ENCODE measurements at regions not wholly inside any gene's neighbourhood (a gene's known extent, or its start where the extent isn't known, plus 50 kb on each side); places are given as distances from the start of the nearest gene placed in this dataset.

DNA sequence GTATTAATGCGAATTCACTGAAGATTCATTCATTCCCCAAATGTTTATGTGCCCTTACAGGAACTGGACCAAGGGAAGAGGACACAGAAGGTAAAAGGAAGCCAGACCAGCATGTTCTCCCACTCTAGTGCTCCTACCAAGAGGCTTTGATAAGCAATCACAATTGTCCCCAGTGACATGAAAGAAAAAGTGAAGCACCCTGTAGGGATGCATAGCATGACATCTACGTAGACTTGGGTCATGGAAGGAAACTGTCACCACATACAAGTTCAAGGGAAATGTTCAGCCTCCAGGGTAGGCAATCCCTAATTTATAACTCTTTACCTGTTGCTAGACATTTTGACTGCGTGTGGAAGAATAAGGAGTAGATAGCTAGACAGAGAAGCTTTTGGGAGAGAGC, 348.6 kb upstream of the MCTP2 start (continued):
- TF ChIP-seq CHD4 (IDR thresholded peaks at IDR 0.05) (no peak), JUND (IDR thresholded peaks at IDR 0.05; ENCODE audit: low read depth, low read length) (no peak), YY1 (IDR thresholded peaks at IDR 0.05; ENCODE audit: low read depth, low read length) (no peak), YBX1 (IDR thresholded peaks at IDR 0.05) (no peak)

GRCh38 chr15:93882141-93882540, 349.2 kb upstream of the MCTP2 start:
- ChIA-PET CTCF (no interaction called here), POLR2A (no interaction called here), SMC1A (ENCODE audit: uncharacterized antibody, unreplicated experiment) (no interaction called here), RAD21 (ENCODE audit: unreplicated experiment) (no interaction called here)
- DNase-seq (ENCODE audit: low read depth, low spot score) (no peak), FAIRE-seq (no peak), ATAC-seq (no peak)
- no peak overlapping the region for H3K27ac ChIP-seq (ENCODE audit: control insufficient read depth, insufficient read depth)
- H3K9ac ChIP-seq (ENCODE audit: control insufficient read depth, insufficient read depth, low read length): no peak overlapping the region
- no TSS peak for BruUV-seq (replicated peaks)
- in situ Hi-C loops (cut with MboI) (no loop called here), intact Hi-C loops (cut with micrococcal nuclease; ENCODE audit: unreplicated experiment) (no loop called here)
- H3K9me3 ChIP-seq (replicated peaks; ENCODE audit: control insufficient read depth, insufficient read depth, low read length): no peaks in the 10 kb centered on the region
- H3K4me1 ChIP-seq (ENCODE audit: control insufficient read depth, insufficient read depth, low read length): no peaks in the 10 kb centered on the region
- no peaks in the 10 kb centered on the region for H3K36me3 ChIP-seq (ENCODE audit: control insufficient read depth in 2 of 2, insufficient read depth in 2 of 2, low read length in 1 of 2)
- H3K4me2 ChIP-seq (ENCODE audit: control insufficient read depth, insufficient read depth): no peak overlapping the region
- H4K20me1 ChIP-seq (ENCODE audit: control insufficient read depth, insufficient read depth): no peaks in the 10 kb centered on the region
- no peaks in the 10 kb centered on the region; a peak in 1 of 4 replicates for H3K27me3 ChIP-seq (replicated peaks in 1 of 2; ENCODE audit: control insufficient read depth in 2 of 2, insufficient read depth in 2 of 2, low read length in 1 of 2)
- no peaks in the 10 kb centered on the region for H3K79me2 ChIP-seq (ENCODE audit: control insufficient read depth, insufficient read depth, low read length)
- no peak overlapping the region for H3K4me3 ChIP-seq
- 0% methylated on average over 1 of the region's 1 CpG for WGBS (ENCODE audit: insufficient coverage, insufficient replicate concordance, low lambda C conversion rate, missing lambda C conversion rate)
- no peak overlapping the region for H2AFZ ChIP-seq (ENCODE audit: control insufficient read depth, low read depth, low read length)
- TF ChIP-seq RFX5 (IDR thresholded peaks at IDR 0.05; ENCODE audit: low read depth, low read length) (no peak), GATAD2B (conservative IDR thresholded peaks at IDR 0.05; ENCODE audit: low read depth) (no peak), IKZF1 (conservative IDR thresholded peaks at IDR 0.05) (no peak), ZNF622 (IDR thresholded peaks at IDR 0.05) (no peak), MTA2 (IDR thresholded peaks at IDR 0.05; ENCODE audit: low read depth) (no peak), ZZZ3 (IDR thresholded peaks at IDR 0.05; ENCODE audit: control insufficient read depth, insufficient read length, low read depth) (no peak), GABPA (IDR thresholded peaks at IDR 0.05; ENCODE audit: low read depth) (no peak), NBN (IDR thresholded peaks at IDR 0.05) (no peak), ZNF217 (IDR thresholded peaks at IDR 0.05) (no peak), SUPT20H (IDR thresholded peaks at IDR 0.05; ENCODE audit: borderline replicate concordance, control insufficient read depth, low read depth, low read length) (no peak), ESRRA (IDR thresholded peaks at IDR 0.05; ENCODE audit: low read length) (no peak), BHLHE40 (IDR thresholded peaks at IDR 0.05; ENCODE audit: borderline replicate concordance in 1 of 2, low read depth in 2 of 2, low read length in 1 of 2) (no peak), LARP7 (IDR thresholded peaks at IDR 0.05) (no peak), NR2C1 (IDR thresholded peaks at IDR 0.05) (no peak), NRF1 (conservative IDR thresholded peaks at IDR 0.05; ENCODE audit: low read depth, low read length) (no peak)
- TF ChIP-seq, protein P1, sequence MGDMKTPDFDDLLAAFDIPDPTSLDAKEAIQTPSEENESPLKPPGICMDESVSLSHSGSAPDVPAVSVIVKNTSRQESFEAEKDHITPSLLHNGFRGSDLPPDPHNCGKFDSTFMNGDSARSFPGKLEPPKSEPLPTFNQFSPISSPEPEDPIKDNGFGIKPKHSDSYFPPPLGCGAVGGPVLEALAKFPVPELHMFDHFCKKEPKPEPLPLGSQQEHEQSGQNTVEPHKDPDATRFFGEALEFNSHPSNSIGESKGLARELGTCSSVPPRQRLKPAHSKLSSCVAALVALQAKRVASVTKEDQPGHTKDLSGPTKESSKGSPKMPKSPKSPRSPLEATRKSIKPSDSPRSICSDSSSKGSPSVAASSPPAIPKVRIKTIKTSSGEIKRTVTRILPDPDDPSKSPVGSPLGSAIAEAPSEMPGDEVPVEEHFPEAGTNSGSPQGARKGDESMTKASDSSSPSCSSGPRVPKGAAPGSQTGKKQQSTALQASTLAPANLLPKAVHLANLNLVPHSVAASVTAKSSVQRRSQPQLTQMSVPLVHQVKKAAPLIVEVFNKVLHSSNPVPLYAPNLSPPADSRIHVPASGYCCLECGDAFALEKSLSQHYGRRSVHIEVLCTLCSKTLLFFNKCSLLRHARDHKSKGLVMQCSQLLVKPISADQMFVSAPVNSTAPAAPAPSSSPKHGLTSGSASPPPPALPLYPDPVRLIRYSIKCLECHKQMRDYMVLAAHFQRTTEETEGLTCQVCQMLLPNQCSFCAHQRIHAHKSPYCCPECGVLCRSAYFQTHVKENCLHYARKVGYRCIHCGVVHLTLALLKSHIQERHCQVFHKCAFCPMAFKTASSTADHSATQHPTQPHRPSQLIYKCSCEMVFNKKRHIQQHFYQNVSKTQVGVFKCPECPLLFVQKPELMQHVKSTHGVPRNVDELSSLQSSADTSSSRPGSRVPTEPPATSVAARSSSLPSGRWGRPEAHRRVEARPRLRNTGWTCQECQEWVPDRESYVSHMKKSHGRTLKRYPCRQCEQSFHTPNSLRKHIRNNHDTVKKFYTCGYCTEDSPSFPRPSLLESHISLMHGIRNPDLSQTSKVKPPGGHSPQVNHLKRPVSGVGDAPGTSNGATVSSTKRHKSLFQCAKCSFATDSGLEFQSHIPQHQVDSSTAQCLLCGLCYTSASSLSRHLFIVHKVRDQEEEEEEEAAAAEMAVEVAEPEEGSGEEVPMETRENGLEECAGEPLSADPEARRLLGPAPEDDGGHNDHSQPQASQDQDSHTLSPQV (IDR thresholded peaks at IDR 0.05): no peak
- TF ChIP-seq, protein P2, sequence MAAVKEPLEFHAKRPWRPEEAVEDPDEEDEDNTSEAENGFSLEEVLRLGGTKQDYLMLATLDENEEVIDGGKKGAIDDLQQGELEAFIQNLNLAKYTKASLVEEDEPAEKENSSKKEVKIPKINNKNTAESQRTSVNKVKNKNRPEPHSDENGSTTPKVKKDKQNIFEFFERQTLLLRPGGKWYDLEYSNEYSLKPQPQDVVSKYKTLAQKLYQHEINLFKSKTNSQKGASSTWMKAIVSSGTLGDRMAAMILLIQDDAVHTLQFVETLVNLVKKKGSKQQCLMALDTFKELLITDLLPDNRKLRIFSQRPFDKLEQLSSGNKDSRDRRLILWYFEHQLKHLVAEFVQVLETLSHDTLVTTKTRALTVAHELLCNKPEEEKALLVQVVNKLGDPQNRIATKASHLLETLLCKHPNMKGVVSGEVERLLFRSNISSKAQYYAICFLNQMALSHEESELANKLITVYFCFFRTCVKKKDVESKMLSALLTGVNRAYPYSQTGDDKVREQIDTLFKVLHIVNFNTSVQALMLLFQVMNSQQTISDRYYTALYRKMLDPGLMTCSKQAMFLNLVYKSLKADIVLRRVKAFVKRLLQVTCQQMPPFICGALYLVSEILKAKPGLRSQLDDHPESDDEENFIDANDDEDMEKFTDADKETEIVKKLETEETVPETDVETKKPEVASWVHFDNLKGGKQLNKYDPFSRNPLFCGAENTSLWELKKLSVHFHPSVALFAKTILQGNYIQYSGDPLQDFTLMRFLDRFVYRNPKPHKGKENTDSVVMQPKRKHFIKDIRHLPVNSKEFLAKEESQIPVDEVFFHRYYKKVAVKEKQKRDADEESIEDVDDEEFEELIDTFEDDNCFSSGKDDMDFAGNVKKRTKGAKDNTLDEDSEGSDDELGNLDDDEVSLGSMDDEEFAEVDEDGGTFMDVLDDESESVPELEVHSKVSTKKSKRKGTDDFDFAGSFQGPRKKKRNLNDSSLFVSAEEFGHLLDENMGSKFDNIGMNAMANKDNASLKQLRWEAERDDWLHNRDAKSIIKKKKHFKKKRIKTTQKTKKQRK (IDR thresholded peaks at IDR 0.05; ENCODE audit: low read depth, low read length): no peak

Measured in GM12878 (cell line).